ENCODE measurements at regions not wholly inside any gene's neighbourhood (a gene's known extent, or its start where the extent isn't known, plus 50 kb on each side); places are given as distances from the start of the nearest gene placed in this dataset.

GRCh38 chr3:851098-851790 lies 241.6 kb upstream of the CNTN6 start:
- POLR2A ChIA-PET, result no interaction called here
- no peaks in the 10 kb centered on the region for H3K27me3 ChIP-seq (ENCODE audit: control insufficient read depth, insufficient read depth, low read length)
- no TSS peak for BruUV-seq (replicated peaks)
- intact Hi-C loops (cut with micrococcal nuclease; ENCODE audit: unreplicated experiment), result no loop called here
- DNase-seq (ENCODE audit: low read depth, low spot score) (no peak), ATAC-seq (no peak)
- no peak overlapping the region for H3K27ac ChIP-seq (ENCODE audit: low read length)
- H3K4me1 ChIP-seq (ENCODE audit: control insufficient read depth, insufficient read depth, low read length), result no peaks in the 10 kb centered on the region
- CTCF ChIA-PET, result no interaction called here
- no peak overlapping the region for H3K4me3 ChIP-seq (ENCODE audit: low read depth in 2 of 2, low read length in 2 of 2)
- no peak for TF ChIP-seq POLR2AphosphoS5 (IDR thresholded peaks at IDR 0.05; ENCODE audit: low read depth, low read length)
- TF ChIP-seq, protein P1, sequence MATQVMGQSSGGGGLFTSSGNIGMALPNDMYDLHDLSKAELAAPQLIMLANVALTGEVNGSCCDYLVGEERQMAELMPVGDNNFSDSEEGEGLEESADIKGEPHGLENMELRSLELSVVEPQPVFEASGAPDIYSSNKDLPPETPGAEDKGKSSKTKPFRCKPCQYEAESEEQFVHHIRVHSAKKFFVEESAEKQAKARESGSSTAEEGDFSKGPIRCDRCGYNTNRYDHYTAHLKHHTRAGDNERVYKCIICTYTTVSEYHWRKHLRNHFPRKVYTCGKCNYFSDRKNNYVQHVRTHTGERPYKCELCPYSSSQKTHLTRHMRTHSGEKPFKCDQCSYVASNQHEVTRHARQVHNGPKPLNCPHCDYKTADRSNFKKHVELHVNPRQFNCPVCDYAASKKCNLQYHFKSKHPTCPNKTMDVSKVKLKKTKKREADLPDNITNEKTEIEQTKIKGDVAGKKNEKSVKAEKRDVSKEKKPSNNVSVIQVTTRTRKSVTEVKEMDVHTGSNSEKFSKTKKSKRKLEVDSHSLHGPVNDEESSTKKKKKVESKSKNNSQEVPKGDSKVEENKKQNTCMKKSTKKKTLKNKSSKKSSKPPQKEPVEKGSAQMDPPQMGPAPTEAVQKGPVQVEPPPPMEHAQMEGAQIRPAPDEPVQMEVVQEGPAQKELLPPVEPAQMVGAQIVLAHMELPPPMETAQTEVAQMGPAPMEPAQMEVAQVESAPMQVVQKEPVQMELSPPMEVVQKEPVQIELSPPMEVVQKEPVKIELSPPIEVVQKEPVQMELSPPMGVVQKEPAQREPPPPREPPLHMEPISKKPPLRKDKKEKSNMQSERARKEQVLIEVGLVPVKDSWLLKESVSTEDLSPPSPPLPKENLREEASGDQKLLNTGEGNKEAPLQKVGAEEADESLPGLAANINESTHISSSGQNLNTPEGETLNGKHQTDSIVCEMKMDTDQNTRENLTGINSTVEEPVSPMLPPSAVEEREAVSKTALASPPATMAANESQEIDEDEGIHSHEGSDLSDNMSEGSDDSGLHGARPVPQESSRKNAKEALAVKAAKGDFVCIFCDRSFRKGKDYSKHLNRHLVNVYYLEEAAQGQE (IDR thresholded peaks at IDR 0.05; ENCODE audit: insufficient read depth in 1 of 2, low read depth in 2 of 2, low read length in 1 of 2), result no peak
- no peak for TF ChIP-seq SIN3A (IDR thresholded peaks at IDR 0.05; ENCODE audit: borderline replicate concordance, insufficient read depth, low read depth, low read length)
- TF ChIP-seq, protein P2, sequence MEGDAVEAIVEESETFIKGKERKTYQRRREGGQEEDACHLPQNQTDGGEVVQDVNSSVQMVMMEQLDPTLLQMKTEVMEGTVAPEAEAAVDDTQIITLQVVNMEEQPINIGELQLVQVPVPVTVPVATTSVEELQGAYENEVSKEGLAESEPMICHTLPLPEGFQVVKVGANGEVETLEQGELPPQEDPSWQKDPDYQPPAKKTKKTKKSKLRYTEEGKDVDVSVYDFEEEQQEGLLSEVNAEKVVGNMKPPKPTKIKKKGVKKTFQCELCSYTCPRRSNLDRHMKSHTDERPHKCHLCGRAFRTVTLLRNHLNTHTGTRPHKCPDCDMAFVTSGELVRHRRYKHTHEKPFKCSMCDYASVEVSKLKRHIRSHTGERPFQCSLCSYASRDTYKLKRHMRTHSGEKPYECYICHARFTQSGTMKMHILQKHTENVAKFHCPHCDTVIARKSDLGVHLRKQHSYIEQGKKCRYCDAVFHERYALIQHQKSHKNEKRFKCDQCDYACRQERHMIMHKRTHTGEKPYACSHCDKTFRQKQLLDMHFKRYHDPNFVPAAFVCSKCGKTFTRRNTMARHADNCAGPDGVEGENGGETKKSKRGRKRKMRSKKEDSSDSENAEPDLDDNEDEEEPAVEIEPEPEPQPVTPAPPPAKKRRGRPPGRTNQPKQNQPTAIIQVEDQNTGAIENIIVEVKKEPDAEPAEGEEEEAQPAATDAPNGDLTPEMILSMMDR (IDR thresholded peaks at IDR 0.05), result no peak
- no peak for TF ChIP-seq TCF7L2 (IDR thresholded peaks at IDR 0.05; ENCODE audit: low read depth, low read length)
- in situ Hi-C loops (cut with HindIII; ENCODE audit: low pct_unique_long_range_greater_than_20kb, low sequenced_read_pairs), result no loop called here
- H3K36me3 ChIP-seq (ENCODE audit: control insufficient read depth, insufficient read depth, low read length), result no peaks in the 10 kb centered on the region
- H3K9me3 ChIP-seq (ENCODE audit: control insufficient read depth, insufficient read depth, low read depth, low read length), result no peaks in the 10 kb centered on the region

GRCh38 chr3:852033-852432 lies 240.8 kb upstream of the CNTN6 start:
- no peaks in the 10 kb centered on the region for H3K27me3 ChIP-seq (ENCODE audit: control insufficient read depth, insufficient read depth, low read length)
- no peak for ATAC-seq
- H3K9me3 ChIP-seq (ENCODE audit: control insufficient read depth, insufficient read depth, low read depth, low read length), result no peaks in the 10 kb centered on the region
- TF ChIP-seq, protein P1 (IDR thresholded peaks at IDR 0.05; ENCODE audit: insufficient read depth in 1 of 2, low read depth in 2 of 2, low read length in 1 of 2), result no peak
- TF ChIP-seq, protein P2 (IDR thresholded peaks at IDR 0.05), result no peak
- TF ChIP-seq SIN3A (IDR thresholded peaks at IDR 0.05; ENCODE audit: borderline replicate concordance, insufficient read depth, low read depth, low read length) (no peak), TCF7L2 (IDR thresholded peaks at IDR 0.05; ENCODE audit: low read depth, low read length) (no peak), POLR2AphosphoS5 (IDR thresholded peaks at IDR 0.05; ENCODE audit: low read depth, low read length) (no peak)
- ChIA-PET POLR2A (no interaction called here), CTCF (no interaction called here)
- BruUV-seq (replicated peaks), result no TSS peak
- no peak overlapping the region for H3K27ac ChIP-seq (ENCODE audit: low read length)
- DNase-seq (ENCODE audit: low read depth, low spot score), result no peak
- intact Hi-C loops (cut with micrococcal nuclease; ENCODE audit: unreplicated experiment), result no loop called here
- H3K4me1 ChIP-seq (ENCODE audit: control insufficient read depth, insufficient read depth, low read length), result no peaks in the 10 kb centered on the region
- in situ Hi-C loops (cut with HindIII; ENCODE audit: low pct_unique_long_range_greater_than_20kb, low sequenced_read_pairs), result no loop called here
- H3K36me3 ChIP-seq (ENCODE audit: control insufficient read depth, insufficient read depth, low read length), result no peaks in the 10 kb centered on the region
- H3K4me3 ChIP-seq (ENCODE audit: low read depth in 2 of 2, low read length in 2 of 2), result no peak overlapping the region
